ENCODE measurements at regions not wholly inside any gene's neighbourhood (a gene's known extent, or its start where the extent isn't known, plus 50 kb on each side); places are given as distances from the start of the nearest gene placed in this dataset.

- DNase-seq (ENCODE audit: low read depth), result no peak
- no peak for TF ChIP-seq CTCF (IDR thresholded peaks at IDR 0.05; ENCODE audit: insufficient read depth, low read length)
- H3K4me3 ChIP-seq (ENCODE audit: low read depth, low read length), result no peak overlapping the region
Observed at GRCh38 chr2:143873886-143874285, 646.0 kb downstream of the ZEB2 start.

GRCh38 chr2:143870696-143871095 is 649.2 kb downstream of the ZEB2 start:
- DNase-seq (ENCODE audit: low read depth), result no peak
- no peak for TF ChIP-seq CTCF (IDR thresholded peaks at IDR 0.05; ENCODE audit: insufficient read depth, low read length)
- H3K4me3 ChIP-seq (ENCODE audit: low read depth, low read length), result no peak overlapping the region

GRCh38 chr2:143856978-143857377 is 662.9 kb downstream of the ZEB2 start:
- DNase-seq (ENCODE audit: low read depth), result no peak
- no peak overlapping the region for H3K4me3 ChIP-seq (ENCODE audit: low read depth, low read length)
- TF ChIP-seq CTCF (IDR thresholded peaks at IDR 0.05; ENCODE audit: insufficient read depth, low read length), result no peak

GRCh38 chr2:143852759-143853158 is 667.2 kb downstream of the ZEB2 start:
- no peak overlapping the region for H3K4me3 ChIP-seq (ENCODE audit: low read depth, low read length)
- TF ChIP-seq CTCF (IDR thresholded peaks at IDR 0.05; ENCODE audit: insufficient read depth, low read length), result no peak
- DNase-seq (ENCODE audit: low read depth), result no peak

- no peak overlapping the region for H3K4me3 ChIP-seq (ENCODE audit: low read depth, low read length)
- DNase-seq (ENCODE audit: low read depth), result no peak
- TF ChIP-seq CTCF (IDR thresholded peaks at IDR 0.05; ENCODE audit: insufficient read depth, low read length), result no peak
Observed at GRCh38 chr2:143850084-143850483, 669.8 kb downstream of the ZEB2 start.

GRCh38 chr2:143847257-143847656 is 672.7 kb downstream of the ZEB2 start:
- H3K4me3 ChIP-seq (ENCODE audit: low read depth, low read length), result no peak overlapping the region
- no peak for DNase-seq (ENCODE audit: low read depth)
- no peak for TF ChIP-seq CTCF (IDR thresholded peaks at IDR 0.05; ENCODE audit: insufficient read depth, low read length)

- no peak for DNase-seq (ENCODE audit: low read depth)
- TF ChIP-seq CTCF (IDR thresholded peaks at IDR 0.05; ENCODE audit: insufficient read depth, low read length), result no peak
- no peak overlapping the region for H3K4me3 ChIP-seq (ENCODE audit: low read depth, low read length)
Observed at GRCh38 chr2:143844986-143845385, 674.9 kb downstream of the ZEB2 start.
